Keratinocyte (primary cell): ENCODE measurements at regions not wholly inside any gene's neighbourhood (a gene's known extent, or its start where the extent isn't known, plus 50 kb on each side); places are given as distances from the start of the nearest gene placed in this dataset.

Experiments
- DNase-seq: peaks from one replicate; pipeline ENCODE4 v3.0.0-alpha.2; 2011; ENCODE audit warnings: low read depth, missing footprints, low spot score
- FAIRE-seq: peaks from 2 replicates; lab custom pipeline; 2011; peaks lifted over from hg19 to GRCh38; lab: Jason Lieb, UNC
- H2AFZ ChIP-seq: 2 replicates; pipeline ENCODE4 v1.6.0; 2012; ENCODE audit warnings: low read length, control low read depth, inconsistent platforms; ENCODE audit not compliant: control insufficient read depth
- H3K27ac ChIP-seq: 2 replicates; pipeline ENCODE4 v1.5.1; 2011; ENCODE audit warnings: low read length; ENCODE audit not compliant: control insufficient read depth, insufficient read depth
- H3K27me3 ChIP-seq: 3 replicates; pipeline ENCODE4 v1.6.0; 2011; ENCODE audit warnings: low read length; ENCODE audit not compliant: control insufficient read depth, insufficient read depth; ENCODE audit errors: extremely low read depth
- H3K36me3 ChIP-seq, 2 experiments: 2 replicates in 1 of 2; 3 replicates in 1 of 2; pipeline ENCODE4 v1.5.1; 2011; ENCODE audit warnings: low read length in 2 of 2, mild to moderate bottlenecking in 1 of 2; ENCODE audit not compliant: control insufficient read depth in 2 of 2, insufficient read depth in 2 of 2; ENCODE audit errors: extremely low read depth in 1 of 2
- H3K4me1 ChIP-seq: 3 replicates; pipeline ENCODE4 v1.5.1; 2011; ENCODE audit warnings: low read length; ENCODE audit not compliant: control insufficient read depth, insufficient read depth; ENCODE audit errors: extremely low read depth
- H3K4me2 ChIP-seq: 3 replicates; pipeline ENCODE4 v1.6.0; 2011; ENCODE audit warnings: low read depth, low read length; ENCODE audit not compliant: control insufficient read depth, insufficient read depth; ENCODE audit errors: extremely low read depth
- H3K4me3 ChIP-seq, 3 experiments: fragments of 200-600 bp in 1 of 3; sonication (generic) in 1 of 3; 2 replicates in 2 of 3; 3 replicates in 1 of 3; pipeline ENCODE4 v1.5.1; 2011 to 2016; ENCODE audit warnings: low read length in 3 of 3, mild to moderate bottlenecking in 3 of 3, control low read depth in 2 of 3, inconsistent platforms in 1 of 3, low read depth in 1 of 3, mixed read lengths in 1 of 3, mixed run types in 1 of 3, moderate library complexity in 1 of 3; ENCODE audit not compliant: control insufficient read depth in 2 of 3, insufficient read depth in 2 of 3; ENCODE audit errors: extremely low read depth in 1 of 3
- H3K79me2 ChIP-seq: 2 replicates; pipeline ENCODE4 v1.6.0; 2012; ENCODE audit warnings: low read length; ENCODE audit not compliant: control insufficient read depth, insufficient read depth
- H3K9ac ChIP-seq: 3 replicates; pipeline ENCODE4 v1.6.0; 2011; ENCODE audit warnings: low read length; ENCODE audit not compliant: control insufficient read depth, insufficient read depth; ENCODE audit errors: extremely low read depth
- H3K9me1 ChIP-seq: 3 replicates; pipeline ENCODE4 v1.6.0; 2011; ENCODE audit warnings: low read length; ENCODE audit not compliant: control insufficient read depth, insufficient read depth; ENCODE audit errors: extremely low read depth
- H3K9me3 ChIP-seq: 2 replicates; pipeline ENCODE4 v1.5.1; 2012; ENCODE audit warnings: low read depth, low read length; ENCODE audit not compliant: control insufficient read depth
- H4K20me1 ChIP-seq: 3 replicates; pipeline ENCODE4 v1.6.0; 2011; ENCODE audit warnings: low read length; ENCODE audit not compliant: control insufficient read depth, insufficient read depth; ENCODE audit errors: extremely low read depth
- CTCF ChIP-seq, 3 experiments: IDR thresholded peaks in 1 of 3; conservative IDR thresholded peaks in 1 of 3; optimal IDR thresholded peaks in 1 of 3; 2 replicates in 2 of 3; 3 replicates in 1 of 3; pipeline versions ENCODE3 to v1.5.1; 2011; ENCODE audit warnings: low read length in 3 of 3, mild to moderate bottlenecking in 3 of 3, moderate library complexity in 2 of 3, control low read depth in 1 of 3, inconsistent platforms in 1 of 3; ENCODE audit not compliant: insufficient read depth in 2 of 3; ENCODE audit errors: extremely low read depth in 1 of 3
- EZH2 ChIP-seq: IDR thresholded peaks from one replicate; pipeline ENCODE4 v1.6.1; 2012; ENCODE audit warnings: inconsistent platforms, mild to moderate bottlenecking, low read length, moderate library complexity
- dilution Hi-C: fragments of 300-500 bp; cut with MboI; formaldehyde crosslinking; loops from one replicate; pipeline ENCODE4 v1.7.0; 2020; ENCODE audit warnings: low sequenced_read_pairs; ENCODE audit not compliant: extremely low pct_ligation_motif_present

GRCh38 chr15:93897377-93897776 lies 334.0 kb upstream of the MCTP2 start:
- H3K4me2 ChIP-seq: no peak overlapping the region
- H2AFZ ChIP-seq: no peak overlapping the region
- H3K79me2 ChIP-seq: no peaks in the 10 kb centered on the region
- H3K9me3 ChIP-seq: no peaks in the 10 kb centered on the region
- DNase-seq (no peak), FAIRE-seq (no peak)
- no peaks in the 10 kb centered on the region for H3K36me3 ChIP-seq
- no peak for TF ChIP-seq EZH2
- no peak for TF ChIP-seq CTCF (optimal IDR thresholded peaks at IDR 0.05 in 1 of 3, IDR thresholded peaks at IDR 0.05 in 1 of 3, conservative IDR thresholded peaks at IDR 0.05 in 1 of 3; ENCODE audit: extremely low read depth in 1 of 3, insufficient read depth in 2 of 3, low read length in 3 of 3)
- H3K27ac ChIP-seq: no peak overlapping the region
- no peaks in the 10 kb centered on the region for H3K9me1 ChIP-seq
- H3K4me3 ChIP-seq: no peak overlapping the region
- dilution Hi-C loops: no loop called here
- no peak overlapping the region for H3K9ac ChIP-seq
- H3K27me3 ChIP-seq: no peaks in the 10 kb centered on the region
- no peaks in the 10 kb centered on the region for H4K20me1 ChIP-seq
- H3K4me1 ChIP-seq: peaks cover 2% of the 10 kb centered on the region

DNA sequence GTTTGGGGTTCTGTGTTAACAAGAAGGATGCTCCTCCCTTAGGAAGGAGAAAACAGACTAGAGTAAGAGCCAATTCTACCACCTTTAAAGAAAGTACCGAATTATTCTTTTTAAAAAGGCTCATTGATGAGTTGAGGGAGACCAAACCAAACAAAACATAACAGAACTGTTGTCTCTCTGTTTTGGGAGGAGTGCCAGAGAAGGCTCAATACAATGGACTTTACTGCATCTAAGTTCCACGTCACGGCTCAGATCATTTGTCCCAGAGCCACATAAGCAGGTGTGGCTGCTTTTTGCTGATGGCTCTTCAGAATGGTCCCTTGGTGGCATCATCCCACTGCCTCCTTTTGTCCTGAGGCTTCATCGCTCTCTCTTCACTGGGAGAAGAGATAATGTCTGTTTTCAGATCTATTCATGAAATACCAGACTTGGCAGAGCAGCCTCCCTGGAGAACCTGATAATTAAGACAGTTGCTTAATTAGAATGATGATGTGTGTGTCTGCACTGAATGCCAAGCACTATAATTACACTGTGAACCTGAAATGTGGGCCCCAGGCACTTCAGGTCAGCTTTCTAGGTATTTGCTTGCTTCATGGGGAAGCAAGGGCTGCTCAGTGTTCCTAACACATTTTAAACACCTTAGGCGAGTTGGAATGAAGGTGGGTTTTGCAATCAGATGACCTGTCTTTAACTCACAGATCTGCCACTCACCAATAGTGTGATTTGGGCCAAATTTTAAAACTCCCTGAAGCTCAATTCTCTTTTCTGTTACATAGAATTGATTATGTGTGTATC lies 335.2 kb upstream of the MCTP2 start:
- H3K9me1 ChIP-seq: no peaks in the 10 kb centered on the region
- dilution Hi-C loops: no loop called here
- no peaks in the 10 kb centered on the region for H3K27me3 ChIP-seq
- DNase-seq (no peak), FAIRE-seq (no peak)
- H4K20me1 ChIP-seq: no peaks in the 10 kb centered on the region
- H3K4me3 ChIP-seq: no peak overlapping the region
- H3K27ac ChIP-seq: no peak overlapping the region
- no peak overlapping the region for H3K9ac ChIP-seq
- no peaks in the 10 kb centered on the region for H3K79me2 ChIP-seq
- H3K4me1 ChIP-seq: peaks cover 2% of the 10 kb centered on the region
- H2AFZ ChIP-seq: no peak overlapping the region
- no peaks in the 10 kb centered on the region for H3K9me3 ChIP-seq
- H3K36me3 ChIP-seq: no peaks in the 10 kb centered on the region
- TF ChIP-seq CTCF (optimal IDR thresholded peaks at IDR 0.05 in 1 of 3, IDR thresholded peaks at IDR 0.05 in 1 of 3, conservative IDR thresholded peaks at IDR 0.05 in 1 of 3; ENCODE audit: extremely low read depth in 1 of 3, insufficient read depth in 2 of 3, low read length in 3 of 3) (no peak), EZH2 (no peak)
- H3K4me2 ChIP-seq: no peak overlapping the region
